SU-DHL-6 (cell line): ENCODE measurements at regions not wholly inside any gene's neighbourhood (a gene's known extent, or its start where the extent isn't known, plus 50 kb on each side); places are given as distances from the start of the nearest gene placed in this dataset.

Source experiments
- H2AFZ ChIP-seq: fragments of 200-600 bp; sonication (generic); 2 replicates; pipeline ENCODE4 v1.6.1; 2014; ENCODE audit warnings: low read depth, mild to moderate bottlenecking, moderate library complexity, mixed read lengths, antibody characterized with exemption, low read length; ENCODE audit not compliant: severe bottlenecking
- H3F3A ChIP-seq: fragments of 200-600 bp; shearing (Covaris generic); 2 replicates; pipeline ENCODE4 v1.6.0; 2016; ENCODE audit warnings: antibody characterized with exemption, mild to moderate bottlenecking; ENCODE audit not compliant: insufficient read depth
- H3K27ac ChIP-seq: fragments of 200-600 bp; sonication (generic); 2 replicates; pipeline ENCODE4 v1.5.1; 2016; ENCODE audit warnings: low read depth, mild to moderate bottlenecking, low read length, moderate library complexity, mixed read lengths
- H3K27me3 ChIP-seq: fragments of 200-600 bp; sonication (generic), shearing (Covaris generic); 2 replicates; pipeline ENCODE4 v1.6.0; 2014; ENCODE audit warnings: mild to moderate bottlenecking, low read length
- H3K36me3 ChIP-seq: fragments of 200-600 bp; sonication (generic); 2 replicates; pipeline ENCODE4 v1.6.1; 2014; ENCODE audit warnings: mild to moderate bottlenecking, low read length, mixed read lengths
- H3K4me2 ChIP-seq: fragments of 300-600, 200-600 bp; shearing (Covaris generic), sonication (generic); 2 replicates; pipeline ENCODE4 v1.6.0; 2014; ENCODE audit warnings: low read length, low read depth, mild to moderate bottlenecking; ENCODE audit not compliant: poor library complexity, severe bottlenecking
- H3K4me3 ChIP-seq: fragments of 200-600 bp; sonication (generic); 2 replicates; pipeline ENCODE4 v1.5.1; 2014; ENCODE audit warnings: antibody characterized with exemption, low read length, mild to moderate bottlenecking, mixed read lengths; ENCODE audit not compliant: insufficient read depth, poor library complexity, severe bottlenecking
- H3K79me2 ChIP-seq: fragments of 200-600 bp; sonication (generic); 2 replicates; pipeline ENCODE4 v1.6.1; 2014; ENCODE audit warnings: mild to moderate bottlenecking, low read length, moderate library complexity; ENCODE audit not compliant: insufficient read depth
- H3K9ac ChIP-seq: fragments of 200-600 bp; sonication (generic); 2 replicates; pipeline ENCODE4 v1.7.0; 2014; ENCODE audit warnings: mild to moderate bottlenecking, low read length
- H3K9me2 ChIP-seq: fragments of 200-600 bp; sonication (generic); replicated peaks from 2 replicates; pipeline ENCODE4 v1.6.1; 2014; ENCODE audit warnings: low read length; ENCODE audit not compliant: insufficient read depth
- H3K9me3 ChIP-seq: fragments of 200-600 bp; sonication (generic); 2 replicates; pipeline ENCODE4 v1.6.1; 2014; ENCODE audit warnings: low read length, mixed read lengths; ENCODE audit not compliant: insufficient read depth
- H4K20me1 ChIP-seq: fragments of 200-600 bp; sonication (generic); 2 replicates; pipeline ENCODE4 v1.6.1; 2014; ENCODE audit warnings: low read depth, mild to moderate bottlenecking, antibody characterized with exemption, low read length, moderate library complexity, mixed read lengths
- CTCF ChIP-seq: fragments of 200-600 bp; sonication (generic); IDR thresholded peaks from one replicate; pipeline ENCODE4 v1.5.1; 2017; ENCODE audit warnings: antibody characterized with exemption, mild to moderate bottlenecking, low read length, moderate library complexity; ENCODE audit not compliant: insufficient read depth, poor library complexity, severe bottlenecking
- EZH2phosphoT487 ChIP-seq: fragments of 200-600 bp; sonication (generic), shearing (Covaris generic); conservative IDR thresholded peaks from 2 replicates; pipeline ENCODE4 v1.6.1; 2018; ENCODE audit warnings: mild to moderate bottlenecking, antibody characterized with exemption, low read length, moderate library complexity, mixed read lengths

- Histone ChIP-seq H3K27ac (no peak overlapping the region), H2AFZ (no peak overlapping the region), H3K9me3 (no peaks in the 10 kb centered on the region), H3K9me2 (no peaks in the 10 kb centered on the region), H3K36me3 (no peaks in the 10 kb centered on the region), H3K4me2 (no peak overlapping the region), H3K79me2 (no peaks in the 10 kb centered on the region), H4K20me1 (no peaks in the 10 kb centered on the region), H3K9ac (no peak overlapping the region), H3K27me3 (no peaks in the 10 kb centered on the region), H3F3A (no peaks in the 10 kb centered on the region), H3K4me3 (no peak overlapping the region)
- TF ChIP-seq CTCF (no peak), EZH2phosphoT487 (no peak)
Measured at GRCh38 chr5:110058175-110058574, 368.4 kb downstream of the MAN2A1 start.

GRCh38 chr5:110062246-110062645, 372.5 kb downstream of the MAN2A1 start:
- H3K27me3 ChIP-seq, result no peaks in the 10 kb centered on the region
- no peaks in the 10 kb centered on the region for H3K9me2 ChIP-seq
- H3K36me3 ChIP-seq, result no peaks in the 10 kb centered on the region
- TF ChIP-seq EZH2phosphoT487, result no peak
- no peak for TF ChIP-seq CTCF
- no peaks in the 10 kb centered on the region for H3K79me2 ChIP-seq
- H3K9me3 ChIP-seq, result no peaks in the 10 kb centered on the region
- H3K4me3 ChIP-seq, result no peak overlapping the region
- no peak overlapping the region for H3K9ac ChIP-seq
- H3F3A ChIP-seq, result no peaks in the 10 kb centered on the region
- no peak overlapping the region for H3K4me2 ChIP-seq
- no peak overlapping the region for H3K27ac ChIP-seq
- H4K20me1 ChIP-seq, result no peaks in the 10 kb centered on the region
- H2AFZ ChIP-seq, result no peak overlapping the region

- no peak for TF ChIP-seq CTCF
- TF ChIP-seq EZH2phosphoT487, result no peak
- Histone ChIP-seq H3K27ac (no peak overlapping the region), H3K4me3 (no peak overlapping the region), H3K4me2 (no peak overlapping the region), H3F3A (no peaks in the 10 kb centered on the region), H4K20me1 (no peaks in the 10 kb centered on the region), H3K9me2 (no peaks in the 10 kb centered on the region), H3K79me2 (no peaks in the 10 kb centered on the region), H3K27me3 (no peaks in the 10 kb centered on the region), H3K36me3 (no peaks in the 10 kb centered on the region), H3K9me3 (no peaks in the 10 kb centered on the region), H2AFZ (no peak overlapping the region), H3K9ac (no peak overlapping the region)
Measured at GRCh38 chr5:110063640-110064602, 374.2 kb downstream of the MAN2A1 start.
